CD8-positive, alpha-beta memory T cell (primary cell): ENCODE measurements at regions not wholly inside any gene's neighbourhood (a gene's known extent, or its start where the extent isn't known, plus 50 kb on each side); places are given as distances from the start of the nearest gene placed in this dataset.

ENCODE experiments used
- CTCF ChIA-PET: fragments of 350-600 bp; sonication (Branson Sonifier 250); formaldehyde crosslinking; loops from one replicate; lab custom pipeline; 2021; ENCODE audit warnings: antibody characterized with exemption; lab: Charles Lee
- POLR2A ChIA-PET: fragments of 350-600 bp; sonication (Branson Sonifier 250); formaldehyde crosslinking; loops from one replicate; lab custom pipeline; 2021; ENCODE audit warnings: antibody characterized with exemption; lab: Charles Lee
- DNase-seq, 5 donors: peaks; one replicate each; pipeline versions ENCODE4 v3.0.0 to v3.0.0-alpha.2; 2020 to 2022; ENCODE audit warnings: mixed read lengths in 1 of 5
- H3K27ac ChIP-seq: one replicate; pipeline ENCODE4 v1.7.0; 2013; ENCODE audit warnings: low read depth, mild to moderate bottlenecking, low read length, moderate library complexity
- H3K27me3 ChIP-seq: 2 replicates; pipeline ENCODE4 v1.7.0; 2013; ENCODE audit warnings: low read length, mild to moderate bottlenecking; ENCODE audit not compliant: insufficient read depth, poor library complexity, severe bottlenecking
- H3K36me3 ChIP-seq: 2 replicates; pipeline ENCODE4 v1.7.0; 2013; ENCODE audit warnings: mild to moderate bottlenecking, low read length, moderate library complexity; ENCODE audit not compliant: insufficient read depth
- H3K4me1 ChIP-seq: 2 replicates; pipeline ENCODE4 v1.7.0; 2013; ENCODE audit warnings: mild to moderate bottlenecking, low read length, moderate library complexity; ENCODE audit not compliant: insufficient read depth
- H3K4me3 ChIP-seq: 2 replicates; pipeline ENCODE4 v1.7.0; 2013; ENCODE audit warnings: mild to moderate bottlenecking, low read length
- H3K9me3 ChIP-seq: 2 replicates; pipeline ENCODE4 v1.7.0; 2013; ENCODE audit warnings: mild to moderate bottlenecking, low read length
- H3K27ac Mint-ChIP-seq, 8 donors: one replicate each; pipeline ENCODE4 v1.8.0; 2020 to 2021; ENCODE audit warnings: mixed read lengths in 8 of 8, mild to moderate bottlenecking in 6 of 8, inconsistent platforms in 3 of 8, moderate library complexity in 3 of 8
- H3K27me3 Mint-ChIP-seq, 2 donors: one replicate each; pipeline ENCODE4 v1.8.0; 2020 to 2021; ENCODE audit warnings: mixed read lengths in 2 of 2, mild to moderate bottlenecking in 1 of 2, moderate library complexity in 1 of 2
- H3K36me3 Mint-ChIP-seq, 3 donors: one replicate each; pipeline ENCODE4 v1.8.0; 2020 to 2021; ENCODE audit warnings: mixed read lengths in 3 of 3, inconsistent platforms in 1 of 3, mild to moderate bottlenecking in 1 of 3
- H3K4me1 Mint-ChIP-seq, 3 donors: one replicate each; pipeline ENCODE4 v1.8.0; 2020 to 2021; ENCODE audit warnings: mixed read lengths in 3 of 3, inconsistent platforms in 1 of 3, mild to moderate bottlenecking in 1 of 3
- H3K4me3 Mint-ChIP-seq, 7 donors: one replicate each; pipeline ENCODE4 v1.8.0; 2020 to 2021; ENCODE audit warnings: mixed read lengths in 7 of 7, mild to moderate bottlenecking in 6 of 7, moderate library complexity in 4 of 7, inconsistent platforms in 2 of 7
- H3K9me3 Mint-ChIP-seq, 5 donors: one replicate each; pipeline ENCODE4 v1.8.0; 2020 to 2022; ENCODE audit warnings: mixed read lengths in 5 of 5, mild to moderate bottlenecking in 3 of 5, moderate library complexity in 2 of 5, inconsistent platforms in 1 of 5

GRCh38 chr10:54940418-54940817 lies 139.4 kb upstream of the PCDH15 start:
- ChIA-PET CTCF (no interaction called here), POLR2A (no interaction called here)
- no peaks in the 10 kb centered on the region for H3K36me3 ChIP-seq
- no peak overlapping the region for H3K27ac ChIP-seq
- Mint-ChIP-seq H3K4me1 (no peaks in the 10 kb centered on the region), H3K27ac (no peak overlapping the region), H3K36me3 (no peaks in the 10 kb centered on the region), H3K27me3 (no peaks in the 10 kb centered on the region), H3K9me3 (peaks cover 2 to 25% (median 9%) of the 10 kb centered on the region in 5 donors), H3K4me3 (no peak overlapping the region)
- H3K4me3 ChIP-seq, result no peak overlapping the region
- no peaks in the 10 kb centered on the region for H3K27me3 ChIP-seq
- DNase-seq, result no peak
- no peaks in the 10 kb centered on the region for H3K4me1 ChIP-seq
- H3K9me3 ChIP-seq, result no peaks in the 10 kb centered on the region

- H3K36me3 ChIP-seq, result no peaks in the 10 kb centered on the region
- no peaks in the 10 kb centered on the region for H3K9me3 ChIP-seq
- no peak overlapping the region for H3K4me3 ChIP-seq
- H3K27ac ChIP-seq, result no peak overlapping the region
- DNase-seq, result no peak
- H3K4me1 ChIP-seq, result no peaks in the 10 kb centered on the region
- ChIA-PET CTCF (no interaction called here), POLR2A (no interaction called here)
- no peak overlapping the region for H3K4me3 Mint-ChIP-seq
- no peaks in the 10 kb centered on the region for H3K36me3 Mint-ChIP-seq
- H3K27ac Mint-ChIP-seq, result no peak overlapping the region
- H3K27me3 Mint-ChIP-seq, result no peaks in the 10 kb centered on the region
- peaks cover 7 to 36% (median 13%) of the 10 kb centered on the region in 5 donors for H3K9me3 Mint-ChIP-seq
- no peaks in the 10 kb centered on the region for H3K4me1 Mint-ChIP-seq
- no peaks in the 10 kb centered on the region for H3K27me3 ChIP-seq
Measured at GRCh38 chr10:54914049-54914448, 113.0 kb upstream of the PCDH15 start.

DNA sequence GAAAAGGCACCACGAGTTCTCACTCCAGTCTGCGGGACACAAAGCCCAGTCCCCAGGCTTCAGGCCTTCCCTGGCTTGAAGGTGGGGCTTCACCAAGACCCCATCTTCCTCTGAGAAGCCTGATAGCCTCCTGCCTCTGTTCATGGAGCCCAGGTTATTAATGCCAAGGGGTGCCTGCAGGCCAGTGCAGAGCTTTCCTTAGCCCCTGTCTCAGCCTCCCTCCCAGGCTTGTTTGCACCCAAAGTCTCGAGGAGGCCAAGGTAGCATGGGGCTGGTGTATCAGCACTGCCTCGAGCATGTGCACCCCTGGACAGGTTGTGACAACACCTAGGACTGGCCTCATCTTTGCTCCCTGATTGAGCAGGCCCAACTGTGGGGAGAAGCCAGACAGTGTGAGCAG lies 108.1 kb upstream of the PCDH15 start:
- H3K36me3 ChIP-seq, result no peaks in the 10 kb centered on the region
- Mint-ChIP-seq H3K4me3 (no peak overlapping the region), H3K36me3 (no peaks in the 10 kb centered on the region), H3K27me3 (no peaks in the 10 kb centered on the region), H3K9me3 (peaks cover 7 to 29% (median 13%) of the 10 kb centered on the region in 5 donors), H3K4me1 (no peaks in the 10 kb centered on the region), H3K27ac (no peak overlapping the region)
- DNase-seq, result no peak
- CTCF ChIA-PET, result no interaction called here
- H3K27ac ChIP-seq, result no peak overlapping the region
- POLR2A ChIA-PET, result no interaction called here
- H3K4me3 ChIP-seq, result no peak overlapping the region
- no peaks in the 10 kb centered on the region for H3K27me3 ChIP-seq
- no peaks in the 10 kb centered on the region for H3K9me3 ChIP-seq
- no peaks in the 10 kb centered on the region for H3K4me1 ChIP-seq

DNA sequence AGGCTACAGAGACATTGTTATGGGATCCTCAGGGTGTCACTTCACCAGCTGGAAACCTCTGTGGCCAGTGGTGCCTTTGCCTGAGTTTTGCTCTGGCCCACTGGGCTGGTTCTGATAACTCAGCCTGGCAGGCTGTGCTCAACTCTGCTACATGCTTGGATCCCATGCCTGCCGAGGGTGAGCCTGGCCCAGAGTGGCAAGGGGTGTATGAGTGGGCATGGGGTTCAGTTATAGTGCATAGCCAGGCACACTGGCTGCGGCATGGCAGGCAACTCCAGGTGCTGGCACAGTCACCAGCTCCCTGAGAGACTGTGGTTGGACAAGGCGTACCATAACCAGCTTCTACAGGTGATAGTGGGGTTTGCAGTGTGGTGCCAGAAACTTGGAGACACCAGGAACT lies 107.0 kb upstream of the PCDH15 start:
- H3K27ac Mint-ChIP-seq, result no peak overlapping the region
- no peaks in the 10 kb centered on the region for H3K27me3 ChIP-seq
- ChIA-PET POLR2A (no interaction called here), CTCF (no interaction called here)
- H3K9me3 ChIP-seq, result no peaks in the 10 kb centered on the region
- no peak for DNase-seq
- no peaks in the 10 kb centered on the region for H3K36me3 ChIP-seq
- no peaks in the 10 kb centered on the region for H3K27me3 Mint-ChIP-seq
- H3K4me1 Mint-ChIP-seq, result no peaks in the 10 kb centered on the region
- H3K27ac ChIP-seq, result no peak overlapping the region
- H3K36me3 Mint-ChIP-seq, result no peaks in the 10 kb centered on the region
- H3K4me3 Mint-ChIP-seq, result no peak overlapping the region
- no peaks in the 10 kb centered on the region for H3K4me1 ChIP-seq
- H3K9me3 Mint-ChIP-seq, result peaks cover 3 to 29% (median 10%) of the 10 kb centered on the region in 5 donors
- no peak overlapping the region for H3K4me3 ChIP-seq

GRCh38 chr10:54906940-54907339 lies 105.9 kb upstream of the PCDH15 start:
- Mint-ChIP-seq H3K27me3 (no peaks in the 10 kb centered on the region), H3K4me3 (no peak overlapping the region), H3K4me1 (no peaks in the 10 kb centered on the region), H3K36me3 (no peaks in the 10 kb centered on the region), H3K9me3 (peaks cover 0 to 22% (median 7%) of the 10 kb centered on the region in 5 donors), H3K27ac (no peak overlapping the region)
- Histone ChIP-seq H3K4me3 (no peak overlapping the region), H3K36me3 (no peaks in the 10 kb centered on the region), H3K27me3 (no peaks in the 10 kb centered on the region), H3K9me3 (no peaks in the 10 kb centered on the region), H3K27ac (no peak overlapping the region), H3K4me1 (no peaks in the 10 kb centered on the region)
- no peak for DNase-seq
- ChIA-PET CTCF (no interaction called here), POLR2A (no interaction called here)

GRCh38 chr10:54905578-54906192 lies 104.7 kb upstream of the PCDH15 start:
- H3K4me1 Mint-ChIP-seq, result no peaks in the 10 kb centered on the region
- H3K9me3 Mint-ChIP-seq, result peaks cover 0 to 13% (median 2%) of the 10 kb centered on the region in 5 donors
- CTCF ChIA-PET, result no interaction called here
- Histone ChIP-seq H3K27me3 (no peaks in the 10 kb centered on the region), H3K9me3 (no peaks in the 10 kb centered on the region), H3K4me1 (no peaks in the 10 kb centered on the region), H3K4me3 (no peak overlapping the region), H3K36me3 (no peaks in the 10 kb centered on the region), H3K27ac (no peak overlapping the region)
- H3K27ac Mint-ChIP-seq, result no peak overlapping the region
- no peak overlapping the region for H3K4me3 Mint-ChIP-seq
- no peak for DNase-seq
- H3K27me3 Mint-ChIP-seq, result no peaks in the 10 kb centered on the region
- POLR2A ChIA-PET, result no interaction called here
- no peaks in the 10 kb centered on the region for H3K36me3 Mint-ChIP-seq

- no peaks in the 10 kb centered on the region for H3K36me3 ChIP-seq
- no peaks in the 10 kb centered on the region for H3K4me1 ChIP-seq
- ChIA-PET POLR2A (no interaction called here), CTCF (no interaction called here)
- no peaks in the 10 kb centered on the region for H3K27me3 ChIP-seq
- no peak overlapping the region for H3K27ac ChIP-seq
- H3K4me3 ChIP-seq, result no peak overlapping the region
- no peaks in the 10 kb centered on the region for H3K9me3 ChIP-seq
- Mint-ChIP-seq H3K9me3 (peaks cover 0 to 10% (median 0%) of the 10 kb centered on the region in 5 donors), H3K36me3 (no peaks in the 10 kb centered on the region), H3K27ac (no peak overlapping the region), H3K27me3 (no peaks in the 10 kb centered on the region), H3K4me1 (no peaks in the 10 kb centered on the region), H3K4me3 (no peak overlapping the region)
- no peak for DNase-seq
Measured at GRCh38 chr10:54904833-54905232, 103.8 kb upstream of the PCDH15 start.

GRCh38 chr10:54903745-54904144 lies 102.7 kb upstream of the PCDH15 start:
- Histone ChIP-seq H3K36me3 (no peaks in the 10 kb centered on the region), H3K4me1 (no peaks in the 10 kb centered on the region), H3K9me3 (no peaks in the 10 kb centered on the region), H3K4me3 (no peak overlapping the region), H3K27ac (no peak overlapping the region), H3K27me3 (no peaks in the 10 kb centered on the region)
- ChIA-PET CTCF (no interaction called here), POLR2A (no interaction called here)
- Mint-ChIP-seq H3K27me3 (no peaks in the 10 kb centered on the region), H3K9me3 (peaks cover 0 to 10% (median under 1%) of the 10 kb centered on the region in 5 donors), H3K36me3 (no peaks in the 10 kb centered on the region), H3K4me1 (no peaks in the 10 kb centered on the region), H3K27ac (no peak overlapping the region), H3K4me3 (no peak overlapping the region)
- DNase-seq, result no peak
